22Rv1 (cell line): ENCODE measurements at regions not wholly inside any gene's neighbourhood (a gene's known extent, or its start where the extent isn't known, plus 50 kb on each side); places are given as distances from the start of the nearest gene placed in this dataset.

Experiments
- CTCF ChIP-seq: fragments of 450-650 bp; IDR thresholded peaks from 2 replicates; pipeline ENCODE4 v1.5.1; 2017; ENCODE audit warnings: mild to moderate bottlenecking
- ZFX ChIP-seq: fragments of 450-650 bp; IDR thresholded peaks from 2 replicates; pipeline ENCODE4 v1.6.1; 2017; ENCODE audit warnings: antibody characterized with exemption, borderline replicate concordance

GRCh38 chr18:71115261-71115660 is 826.4 kb downstream of the SOCS6 start:
- TF ChIP-seq CTCF (no peak), ZFX (no peak)
